ENCODE measurements at regions not wholly inside any gene's neighbourhood (a gene's known extent, or its start where the extent isn't known, plus 50 kb on each side); places are given as distances from the start of the nearest gene placed in this dataset.

DNA sequence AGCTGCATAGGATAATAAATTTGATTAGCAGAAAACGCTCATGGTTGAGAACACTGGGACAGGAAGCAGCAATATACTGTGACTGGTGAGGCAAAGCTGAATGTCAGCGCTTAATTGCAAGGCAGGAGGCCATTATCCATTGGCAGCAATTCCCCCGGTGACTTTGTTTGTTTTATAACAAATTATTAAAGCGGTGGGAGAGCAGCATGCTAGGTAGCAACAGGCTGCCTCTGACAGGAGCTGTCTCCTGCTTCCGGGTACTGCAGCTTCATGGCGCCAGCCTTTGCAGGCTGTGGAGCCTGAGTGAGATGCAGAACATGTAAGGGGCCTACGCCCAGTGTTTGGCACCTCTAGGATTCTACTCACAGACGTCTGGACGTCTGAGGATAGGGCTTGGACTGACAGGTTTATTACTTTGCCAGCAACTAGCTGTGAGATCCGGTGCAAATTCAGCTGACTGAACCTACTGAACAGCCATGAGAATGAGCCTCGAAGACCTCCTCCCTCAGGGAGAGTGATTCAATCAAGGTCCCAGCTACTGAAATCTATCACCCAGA lies 82.1 kb upstream of the SSTR1 start:
- H3K4me3 ChIP-seq (ENCODE audit: low read depth, low read length), result no peak overlapping the region
- CTCF ChIA-PET, result no interaction called here
- no peaks in the 10 kb centered on the region for H3K36me3 ChIP-seq (ENCODE audit: control insufficient read depth in 2 of 2, insufficient read depth in 1 of 2, low read length in 2 of 2)
- H3K9me3 ChIP-seq (ENCODE audit: control insufficient read depth, insufficient read depth, low read depth, low read length), result no peaks in the 10 kb centered on the region
- POLR2A ChIA-PET, result no interaction called here
- TF ChIP-seq, protein P1, sequence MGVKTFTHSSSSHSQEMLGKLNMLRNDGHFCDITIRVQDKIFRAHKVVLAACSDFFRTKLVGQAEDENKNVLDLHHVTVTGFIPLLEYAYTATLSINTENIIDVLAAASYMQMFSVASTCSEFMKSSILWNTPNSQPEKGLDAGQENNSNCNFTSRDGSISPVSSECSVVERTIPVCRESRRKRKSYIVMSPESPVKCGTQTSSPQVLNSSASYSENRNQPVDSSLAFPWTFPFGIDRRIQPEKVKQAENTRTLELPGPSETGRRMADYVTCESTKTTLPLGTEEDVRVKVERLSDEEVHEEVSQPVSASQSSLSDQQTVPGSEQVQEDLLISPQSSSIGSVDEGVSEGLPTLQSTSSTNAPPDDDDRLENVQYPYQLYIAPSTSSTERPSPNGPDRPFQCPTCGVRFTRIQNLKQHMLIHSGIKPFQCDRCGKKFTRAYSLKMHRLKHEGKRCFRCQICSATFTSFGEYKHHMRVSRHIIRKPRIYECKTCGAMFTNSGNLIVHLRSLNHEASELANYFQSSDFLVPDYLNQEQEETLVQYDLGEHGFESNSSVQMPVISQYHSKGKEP (tag by site-specific recombination; IDR thresholded peaks at IDR 0.05), result no peak
- TF ChIP-seq SCRT2 (tag by site-specific recombination; IDR thresholded peaks at IDR 0.05) (peak; percentile 75), GLIS1 (tag by site-specific recombination; IDR thresholded peaks at IDR 0.05) (peak; percentile 53; the same call in 1 of the 2 replicates), SETDB1 (IDR thresholded peaks at IDR 0.05; ENCODE audit: insufficient read length, low read length) (peak; percentile 18), ZNF426 (tag by site-specific recombination; IDR thresholded peaks at IDR 0.05) (no peak)
- H3K4me1 ChIP-seq (ENCODE audit: control insufficient read depth, insufficient read depth, low read length), result no peaks in the 10 kb centered on the region
- no peak overlapping the region for H3K27ac ChIP-seq (ENCODE audit: extremely low read depth, low read depth, low read length)

DNA sequence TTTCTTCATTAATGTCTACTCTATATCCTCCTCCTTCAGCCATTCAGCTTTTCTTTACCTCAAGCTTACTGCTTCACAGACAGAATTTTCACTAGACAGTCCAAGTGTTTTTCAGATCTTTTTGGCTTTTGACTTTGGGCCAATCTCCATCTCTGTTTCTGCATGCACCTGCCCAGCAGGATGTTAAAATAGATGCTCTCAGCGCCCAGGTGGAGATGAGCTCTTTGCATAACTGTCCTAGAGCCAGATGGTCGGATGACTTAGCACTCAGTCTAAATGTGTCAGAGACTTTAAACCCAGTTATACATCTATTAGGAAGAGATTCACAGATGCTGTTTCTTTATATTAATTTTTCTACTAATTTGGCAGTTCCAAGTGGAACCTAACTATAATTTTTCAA lies 80.3 kb upstream of the SSTR1 start:
- POLR2A ChIA-PET, result no interaction called here
- H3K27ac ChIP-seq (ENCODE audit: extremely low read depth, low read depth, low read length), result no peak overlapping the region

DNA sequence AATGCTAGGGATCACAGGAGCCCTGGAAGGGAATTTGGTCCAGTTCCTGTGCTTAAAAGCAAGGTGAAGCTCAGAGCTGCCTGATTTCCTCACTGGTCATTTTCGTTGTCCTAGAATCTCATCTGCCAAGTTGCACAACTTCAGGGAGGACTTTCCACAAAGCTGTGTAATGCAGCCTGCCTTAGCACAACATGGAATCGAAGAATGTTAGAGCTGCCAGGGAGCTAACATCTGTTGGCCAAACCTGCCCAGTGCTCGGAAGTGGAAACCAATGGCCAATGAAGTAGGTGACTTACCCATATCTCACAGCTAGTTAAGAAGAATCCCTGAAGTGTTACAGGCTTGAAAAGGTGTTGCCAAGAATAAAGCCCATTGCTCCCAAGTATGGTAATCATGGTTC lies 79.9 kb upstream of the SSTR1 start:
- TF ChIP-seq, protein P2, sequence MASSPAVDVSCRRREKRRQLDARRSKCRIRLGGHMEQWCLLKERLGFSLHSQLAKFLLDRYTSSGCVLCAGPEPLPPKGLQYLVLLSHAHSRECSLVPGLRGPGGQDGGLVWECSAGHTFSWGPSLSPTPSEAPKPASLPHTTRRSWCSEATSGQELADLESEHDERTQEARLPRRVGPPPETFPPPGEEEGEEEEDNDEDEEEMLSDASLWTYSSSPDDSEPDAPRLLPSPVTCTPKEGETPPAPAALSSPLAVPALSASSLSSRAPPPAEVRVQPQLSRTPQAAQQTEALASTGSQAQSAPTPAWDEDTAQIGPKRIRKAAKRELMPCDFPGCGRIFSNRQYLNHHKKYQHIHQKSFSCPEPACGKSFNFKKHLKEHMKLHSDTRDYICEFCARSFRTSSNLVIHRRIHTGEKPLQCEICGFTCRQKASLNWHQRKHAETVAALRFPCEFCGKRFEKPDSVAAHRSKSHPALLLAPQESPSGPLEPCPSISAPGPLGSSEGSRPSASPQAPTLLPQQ (tag by site-specific recombination; IDR thresholded peaks at IDR 0.05), result no peak
- TF ChIP-seq ZNF600 (tag by site-specific recombination; IDR thresholded peaks at IDR 0.05) (no peak), ZNF335 (tag by site-specific recombination; conservative IDR thresholded peaks at IDR 0.05) (no peak), ZNF548 (tag by site-specific recombination; IDR thresholded peaks at IDR 0.05) (no peak), ZNF426 (tag by site-specific recombination; IDR thresholded peaks at IDR 0.05) (no peak), ZNF433 (tag by site-specific recombination; IDR thresholded peaks at IDR 0.05; ENCODE audit: low read depth) (no peak), ZNF211 (tag by site-specific recombination; IDR thresholded peaks at IDR 0.05; ENCODE audit: low read depth) (no peak), ZNF555 (tag by site-specific recombination; conservative IDR thresholded peaks at IDR 0.05) (no peak), IKZF3 (tag by site-specific recombination; IDR thresholded peaks at IDR 0.05) (no peak), ZNF514 (tag by site-specific recombination; IDR thresholded peaks at IDR 0.05) (no peak)
- TF ChIP-seq, protein P3, sequence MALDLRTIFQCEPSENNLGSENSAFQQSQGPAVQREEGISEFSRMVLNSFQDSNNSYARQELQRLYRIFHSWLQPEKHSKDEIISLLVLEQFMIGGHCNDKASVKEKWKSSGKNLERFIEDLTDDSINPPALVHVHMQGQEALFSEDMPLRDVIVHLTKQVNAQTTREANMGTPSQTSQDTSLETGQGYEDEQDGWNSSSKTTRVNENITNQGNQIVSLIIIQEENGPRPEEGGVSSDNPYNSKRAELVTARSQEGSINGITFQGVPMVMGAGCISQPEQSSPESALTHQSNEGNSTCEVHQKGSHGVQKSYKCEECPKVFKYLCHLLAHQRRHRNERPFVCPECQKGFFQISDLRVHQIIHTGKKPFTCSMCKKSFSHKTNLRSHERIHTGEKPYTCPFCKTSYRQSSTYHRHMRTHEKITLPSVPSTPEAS (tag by site-specific recombination; IDR thresholded peaks at IDR 0.05), result no peak
- Histone ChIP-seq H3K27ac (ENCODE audit: extremely low read depth, low read depth, low read length) (no peak overlapping the region), H3K4me1 (ENCODE audit: control insufficient read depth, insufficient read depth, low read length) (no peaks in the 10 kb centered on the region), H3K9me3 (ENCODE audit: control insufficient read depth, insufficient read depth, low read depth, low read length) (no peaks in the 10 kb centered on the region), H3K36me3 (ENCODE audit: control insufficient read depth in 2 of 2, insufficient read depth in 1 of 2, low read length in 2 of 2) (no peaks in the 10 kb centered on the region), H3K4me3 (ENCODE audit: low read depth, low read length) (no peak overlapping the region)
- POLR2A ChIA-PET, result no interaction called here
- CTCF ChIA-PET, result no interaction called here

More for the DNA sequence above, 80.3 kb upstream of the SSTR1 start:
- Histone ChIP-seq H3K4me3 (ENCODE audit: low read depth, low read length) (no peak overlapping the region), H3K4me1 (ENCODE audit: control insufficient read depth, insufficient read depth, low read length) (no peaks in the 10 kb centered on the region), H3K36me3 (ENCODE audit: control insufficient read depth in 2 of 2, insufficient read depth in 1 of 2, low read length in 2 of 2) (no peaks in the 10 kb centered on the region), H3K9me3 (ENCODE audit: control insufficient read depth, insufficient read depth, low read depth, low read length) (no peaks in the 10 kb centered on the region)
- CTCF ChIA-PET, result interaction anchor here (0.6 kb wide), 1 partner anchor 36 kb away, joined by 3 read pairs; no protein-coding TSS in a partner anchor
- TF ChIP-seq ZNF664 (tag by site-specific recombination; IDR thresholded peaks at IDR 0.05) (no peak), ZBTB1 (tag by site-specific recombination; IDR thresholded peaks at IDR 0.05) (no peak), ZFP3 (tag by site-specific recombination; IDR thresholded peaks at IDR 0.05; ENCODE audit: low read depth) (no peak), ZNF121 (tag by site-specific recombination; IDR thresholded peaks at IDR 0.05) (no peak), ZNF510 (tag by site-specific recombination; IDR thresholded peaks at IDR 0.05; ENCODE audit: insufficient replicate concordance) (no peak), HOXD13 (CRISPR knock-in tag; IDR thresholded peaks at IDR 0.05; ENCODE audit: borderline replicate concordance) (no peak)
- TF ChIP-seq, protein P4, sequence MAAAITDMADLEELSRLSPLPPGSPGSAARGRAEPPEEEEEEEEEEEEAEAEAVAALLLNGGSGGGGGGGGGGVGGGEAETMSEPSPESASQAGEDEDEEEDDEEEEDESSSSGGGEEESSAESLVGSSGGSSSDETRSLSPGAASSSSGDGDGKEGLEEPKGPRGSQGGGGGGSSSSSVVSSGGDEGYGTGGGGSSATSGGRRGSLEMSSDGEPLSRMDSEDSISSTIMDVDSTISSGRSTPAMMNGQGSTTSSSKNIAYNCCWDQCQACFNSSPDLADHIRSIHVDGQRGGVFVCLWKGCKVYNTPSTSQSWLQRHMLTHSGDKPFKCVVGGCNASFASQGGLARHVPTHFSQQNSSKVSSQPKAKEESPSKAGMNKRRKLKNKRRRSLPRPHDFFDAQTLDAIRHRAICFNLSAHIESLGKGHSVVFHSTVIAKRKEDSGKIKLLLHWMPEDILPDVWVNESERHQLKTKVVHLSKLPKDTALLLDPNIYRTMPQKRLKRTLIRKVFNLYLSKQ (tag by site-specific recombination; IDR thresholded peaks at IDR 0.05; ENCODE audit: borderline replicate concordance), result no peak
- TF ChIP-seq, protein P1 (tag by site-specific recombination; IDR thresholded peaks at IDR 0.05), result no peak
- TF ChIP-seq, protein P5, sequence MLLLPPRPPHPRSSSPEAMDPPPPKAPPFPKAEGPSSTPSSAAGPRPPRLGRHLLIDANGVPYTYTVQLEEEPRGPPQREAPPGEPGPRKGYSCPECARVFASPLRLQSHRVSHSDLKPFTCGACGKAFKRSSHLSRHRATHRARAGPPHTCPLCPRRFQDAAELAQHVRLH (tag by site-specific recombination; IDR thresholded peaks at IDR 0.05), result no peak
- TF ChIP-seq, protein P6, sequence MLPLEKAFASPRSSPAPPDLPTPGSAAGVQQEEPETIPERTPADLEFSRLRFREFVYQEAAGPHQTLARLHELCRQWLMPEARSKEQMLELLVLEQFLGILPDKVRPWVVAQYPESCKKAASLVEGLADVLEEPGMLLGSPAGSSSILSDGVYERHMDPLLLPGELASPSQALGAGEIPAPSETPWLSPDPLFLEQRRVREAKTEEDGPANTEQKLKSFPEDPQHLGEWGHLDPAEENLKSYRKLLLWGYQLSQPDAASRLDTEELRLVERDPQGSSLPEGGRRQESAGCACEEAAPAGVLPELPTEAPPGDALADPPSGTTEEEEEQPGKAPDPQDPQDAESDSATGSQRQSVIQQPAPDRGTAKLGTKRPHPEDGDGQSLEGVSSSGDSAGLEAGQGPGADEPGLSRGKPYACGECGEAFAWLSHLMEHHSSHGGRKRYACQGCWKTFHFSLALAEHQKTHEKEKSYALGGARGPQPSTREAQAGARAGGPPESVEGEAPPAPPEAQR (tag by site-specific recombination; IDR thresholded peaks at IDR 0.05), result no peak
